C4-2B (cell line): ENCODE measurements at regions not wholly inside any gene's neighbourhood (a gene's known extent, or its start where the extent isn't known, plus 50 kb on each side); places are given as distances from the start of the nearest gene placed in this dataset.
"Not testable (repeated sequence)": the region's sequence is repeated elsewhere in the genome, so short reads cannot be mapped to it uniquely, and the experiment has no call there.

ENCODE experiments used
- H3K27ac ChIP-seq: fragments of 450-650 bp; 2 replicates; pipeline ENCODE4 v1.5.1; 2017

- not testable (repeated sequence) for H3K27ac ChIP-seq
These were observed 111.9 kb upstream of the RRN3 start for GRCh38 chr16:15205939-15206338.

DNA sequence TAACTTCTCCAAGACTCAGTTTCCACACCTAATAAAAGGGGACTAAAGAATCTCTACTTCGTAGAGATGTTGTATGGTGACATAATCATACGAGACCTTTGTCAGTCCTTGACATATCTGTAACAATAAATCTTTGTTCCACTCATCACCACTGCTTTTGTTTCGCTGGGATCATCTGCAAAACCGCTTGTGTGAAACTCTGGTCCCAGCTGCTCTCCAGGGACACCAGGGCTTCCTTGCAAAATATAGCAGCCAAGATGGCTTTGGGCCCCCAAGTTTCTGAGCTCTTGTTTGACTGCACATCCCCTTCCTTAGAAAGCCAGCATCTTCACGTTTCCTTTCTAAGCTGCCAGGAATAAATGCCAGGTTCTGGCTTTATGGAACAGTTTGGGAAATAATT is 110.5 kb upstream of the RRN3 start:
- H3K27ac ChIP-seq = not testable (repeated sequence)

- not testable (repeated sequence) for H3K27ac ChIP-seq
These were observed 98.7 kb upstream of the RRN3 start for GRCh38 chr16:15192813-15193212.

GRCh38 chr16:15192197-15192596 is 98.1 kb upstream of the RRN3 start:
- not testable (repeated sequence) for H3K27ac ChIP-seq

- not testable (repeated sequence) for H3K27ac ChIP-seq
These were observed 95.4 kb upstream of the RRN3 start for GRCh38 chr16:15189478-15189877.
